ENCODE measurements at regions not wholly inside any gene's neighbourhood (a gene's known extent, or its start where the extent isn't known, plus 50 kb on each side); places are given as distances from the start of the nearest gene placed in this dataset.

- no peak overlapping the region for H3K4me3 Mint-ChIP-seq (ENCODE audit: unreplicated experiment)
- H3K27me3 Mint-ChIP-seq (ENCODE audit: insufficient read depth, unreplicated experiment), result no peaks in the 10 kb centered on the region
- CTCF ChIA-PET, result interaction anchor here (0.7 kb wide), 1 partner anchor 107 kb away, joined by 3 read pairs; no protein-coding TSS in a partner anchor
- DNase-seq (ENCODE audit: unreplicated experiment), result no peak
- POLR2A ChIA-PET, result no interaction called here
- intact Hi-C loops (cut with micrococcal nuclease), result no loop called here
- H3K36me3 Mint-ChIP-seq (ENCODE audit: insufficient read depth, unreplicated experiment), result no peaks in the 10 kb centered on the region
- no peak for TF ChIP-seq CTCF (IDR thresholded peaks at IDR 0.05; ENCODE audit: unreplicated experiment)
- H3K9me3 Mint-ChIP-seq (ENCODE audit: unreplicated experiment), result peaks cover 14% of the 10 kb centered on the region
- no TSS peak for BruUV-seq (replicated peaks)
- no peak overlapping the region for H3K27ac Mint-ChIP-seq (ENCODE audit: low read depth, unreplicated experiment)
- no peaks in the 10 kb centered on the region for H3K4me1 Mint-ChIP-seq (ENCODE audit: insufficient read depth, unreplicated experiment)
Observed at GRCh38 chr12:60014436-60014835, 418.6 kb downstream of the SLC16A7 start.

GRCh38 chr12:60020068-60020467, 424.2 kb downstream of the SLC16A7 start:
- Mint-ChIP-seq H3K27ac (ENCODE audit: low read depth, unreplicated experiment) (no peak overlapping the region), H3K27me3 (ENCODE audit: insufficient read depth, unreplicated experiment) (no peaks in the 10 kb centered on the region), H3K4me3 (ENCODE audit: unreplicated experiment) (no peak overlapping the region), H3K9me3 (ENCODE audit: unreplicated experiment) (peaks cover 8% of the 10 kb centered on the region), H3K36me3 (ENCODE audit: insufficient read depth, unreplicated experiment) (no peaks in the 10 kb centered on the region), H3K4me1 (ENCODE audit: insufficient read depth, unreplicated experiment) (no peaks in the 10 kb centered on the region)
- POLR2A ChIA-PET, result no interaction called here
- TF ChIP-seq CTCF (IDR thresholded peaks at IDR 0.05; ENCODE audit: unreplicated experiment), result no peak
- no peak for DNase-seq (ENCODE audit: unreplicated experiment)
- BruUV-seq (replicated peaks), result no TSS peak
- CTCF ChIA-PET, result interaction anchor here (0.7 kb wide), 1 partner anchor 31 kb away, joined by 3 read pairs; no protein-coding TSS in a partner anchor
- intact Hi-C loops (cut with micrococcal nuclease), result no loop called here

- H3K27ac Mint-ChIP-seq (ENCODE audit: low read depth, unreplicated experiment), result no peak overlapping the region
- no peak for DNase-seq (ENCODE audit: unreplicated experiment)
- TF ChIP-seq CTCF (IDR thresholded peaks at IDR 0.05; ENCODE audit: unreplicated experiment), result no peak
- no peak overlapping the region for H3K4me3 Mint-ChIP-seq (ENCODE audit: unreplicated experiment)
- no peaks in the 10 kb centered on the region for H3K36me3 Mint-ChIP-seq (ENCODE audit: insufficient read depth, unreplicated experiment)
- no peaks in the 10 kb centered on the region for H3K27me3 Mint-ChIP-seq (ENCODE audit: insufficient read depth, unreplicated experiment)
- ChIA-PET CTCF (no interaction called here), POLR2A (no interaction called here)
- H3K9me3 Mint-ChIP-seq (ENCODE audit: unreplicated experiment), result peaks cover 8% of the 10 kb centered on the region
- BruUV-seq (replicated peaks), result no TSS peak
- no peaks in the 10 kb centered on the region for H3K4me1 Mint-ChIP-seq (ENCODE audit: insufficient read depth, unreplicated experiment)
- intact Hi-C loops (cut with micrococcal nuclease), result no loop called here
Observed at GRCh38 chr12:60021235-60021634, 425.4 kb downstream of the SLC16A7 start.

- no peaks in the 10 kb centered on the region for H3K27me3 Mint-ChIP-seq (ENCODE audit: insufficient read depth, unreplicated experiment)
- CTCF ChIA-PET, result interaction anchor here (0.5 kb wide), 1 partner anchor 58 kb away, joined by 3 read pairs; no protein-coding TSS in a partner anchor
- H3K9me3 Mint-ChIP-seq (ENCODE audit: unreplicated experiment), result peaks cover 2% of the 10 kb centered on the region
- no peak overlapping the region for H3K27ac Mint-ChIP-seq (ENCODE audit: low read depth, unreplicated experiment)
- no peaks in the 10 kb centered on the region for H3K4me1 Mint-ChIP-seq (ENCODE audit: insufficient read depth, unreplicated experiment)
- no peaks in the 10 kb centered on the region for H3K36me3 Mint-ChIP-seq (ENCODE audit: insufficient read depth, unreplicated experiment)
- POLR2A ChIA-PET, result no interaction called here
- intact Hi-C loops (cut with micrococcal nuclease), result no loop called here
- no peak overlapping the region for H3K4me3 Mint-ChIP-seq (ENCODE audit: unreplicated experiment)
- no peak for DNase-seq (ENCODE audit: unreplicated experiment)
- no peak for TF ChIP-seq CTCF (IDR thresholded peaks at IDR 0.05; ENCODE audit: unreplicated experiment)
- BruUV-seq (replicated peaks), result no TSS peak
Observed at GRCh38 chr12:60027266-60027665, 431.4 kb downstream of the SLC16A7 start.

Data from MCF 10A (cell line).